Right forelimb (tissue), 1 donor: ENCODE measurements at regions not wholly inside any gene's neighbourhood (a gene's known extent, or its start where the extent isn't known, plus 50 kb on each side); places are given as distances from the start of the nearest gene placed in this dataset.

Experiments used
- DNase-seq: peaks from one replicate; pipeline ENCODE4 v3.0.0-alpha.2; 2018

- no peak for DNase-seq
These were observed 610.4 kb downstream of the ELAVL2 start for GRCh38 chr9:23215688-23216087.

- no peak for DNase-seq
These were observed 606.6 kb downstream of the ELAVL2 start for GRCh38 chr9:23219471-23219870.

DNA sequence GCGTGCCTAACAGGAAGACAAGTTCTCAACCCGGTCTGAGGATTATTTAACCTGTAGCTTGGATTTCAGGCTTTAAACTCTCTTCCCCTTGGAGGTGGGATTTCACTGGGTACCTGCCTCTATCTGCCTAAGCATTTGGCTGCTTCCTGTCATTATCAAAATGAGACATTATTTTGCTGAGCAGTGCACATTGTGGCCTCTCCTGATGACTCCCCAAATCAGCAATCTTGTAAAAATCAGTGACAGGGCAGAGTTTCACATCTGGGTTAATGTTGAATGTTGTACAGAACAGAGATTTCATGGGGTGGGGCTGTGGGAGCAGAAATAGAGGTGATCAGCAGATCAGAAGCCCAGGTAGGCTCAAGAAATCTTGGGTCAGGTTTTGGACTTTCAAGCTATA is 605.9 kb downstream of the ELAVL2 start:
- DNase-seq, result no peak

DNA sequence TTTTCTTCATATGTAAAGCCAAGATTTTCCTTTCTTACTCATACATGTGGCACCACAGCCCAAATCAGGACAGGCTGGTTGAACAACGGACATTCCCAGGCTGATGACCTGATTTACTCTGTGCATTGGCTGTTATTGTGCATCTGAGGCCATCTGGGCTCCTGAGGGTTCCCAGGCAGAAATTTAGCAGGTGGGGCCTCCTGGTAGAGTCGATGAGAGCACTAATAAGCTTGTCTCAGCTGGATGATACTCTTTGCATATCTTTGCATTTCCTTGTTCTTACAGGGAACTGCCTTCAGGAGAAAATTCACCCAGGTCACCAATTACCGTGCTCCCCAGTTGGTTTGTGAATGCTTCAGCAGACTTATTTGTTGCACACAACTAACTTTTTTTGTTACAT is 605.1 kb downstream of the ELAVL2 start:
- DNase-seq, result no peak

DNA sequence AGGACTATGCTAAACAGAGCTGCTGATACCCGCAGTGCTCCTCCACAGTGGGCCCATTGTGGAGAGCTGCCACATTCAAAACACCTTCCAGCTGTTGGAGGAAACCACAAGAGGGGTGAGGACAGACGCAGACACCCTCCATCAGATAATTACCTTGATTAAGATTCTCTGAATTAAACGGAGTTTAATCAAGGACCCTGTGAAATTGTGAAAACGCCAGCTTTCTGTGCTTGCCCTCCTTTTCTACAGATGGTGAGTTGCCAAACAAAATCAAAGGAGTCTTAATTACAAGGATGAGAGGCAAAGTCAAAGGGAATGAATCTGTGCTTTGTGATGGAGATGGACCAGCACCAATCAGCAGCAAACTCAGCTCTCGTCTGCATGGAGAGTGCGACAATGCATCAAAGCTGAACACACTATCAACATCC is 596.1 kb downstream of the ELAVL2 start:
- DNase-seq, result no peak

- DNase-seq, result no peak
These were observed 593.2 kb downstream of the ELAVL2 start for GRCh38 chr9:23232831-23233230.

DNA sequence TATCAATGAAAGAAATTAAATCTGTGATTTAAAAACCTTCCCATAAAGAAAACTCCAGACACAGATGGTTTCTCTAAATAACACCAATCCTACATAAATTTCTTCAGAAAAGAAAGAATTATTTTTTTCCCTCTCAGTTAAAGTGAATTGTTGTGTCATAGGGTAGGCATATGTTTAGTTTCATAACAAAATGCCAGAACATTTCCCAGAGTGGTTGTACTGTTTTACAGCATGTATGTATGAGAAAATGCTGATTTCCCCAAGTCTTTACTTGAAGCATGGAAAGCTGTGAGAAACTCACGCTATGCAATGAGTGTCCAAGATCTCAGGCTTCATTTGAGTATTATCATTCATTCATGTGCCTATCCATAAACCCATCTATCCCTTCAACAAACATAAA is 582.5 kb downstream of the ELAVL2 start:
- no peak for DNase-seq

DNA sequence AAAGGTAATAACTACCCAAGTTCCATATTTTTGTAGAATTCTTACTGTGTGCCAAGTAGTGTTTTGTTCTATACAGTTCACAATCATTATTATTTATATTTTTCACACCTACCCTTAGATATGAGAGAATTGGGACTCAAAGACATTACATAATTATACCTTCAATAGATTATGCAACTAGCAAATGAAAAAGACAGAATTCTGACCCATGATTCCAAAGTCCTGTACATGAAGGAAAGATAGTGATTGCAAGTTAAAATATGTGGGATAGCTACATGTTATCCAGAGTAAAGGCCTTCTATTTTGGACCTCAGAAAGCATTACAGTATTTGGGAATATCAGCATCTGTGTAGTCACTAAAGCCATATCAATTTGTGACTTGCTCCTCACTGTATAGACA is 581.0 kb downstream of the ELAVL2 start:
- DNase-seq, result no peak

DNA sequence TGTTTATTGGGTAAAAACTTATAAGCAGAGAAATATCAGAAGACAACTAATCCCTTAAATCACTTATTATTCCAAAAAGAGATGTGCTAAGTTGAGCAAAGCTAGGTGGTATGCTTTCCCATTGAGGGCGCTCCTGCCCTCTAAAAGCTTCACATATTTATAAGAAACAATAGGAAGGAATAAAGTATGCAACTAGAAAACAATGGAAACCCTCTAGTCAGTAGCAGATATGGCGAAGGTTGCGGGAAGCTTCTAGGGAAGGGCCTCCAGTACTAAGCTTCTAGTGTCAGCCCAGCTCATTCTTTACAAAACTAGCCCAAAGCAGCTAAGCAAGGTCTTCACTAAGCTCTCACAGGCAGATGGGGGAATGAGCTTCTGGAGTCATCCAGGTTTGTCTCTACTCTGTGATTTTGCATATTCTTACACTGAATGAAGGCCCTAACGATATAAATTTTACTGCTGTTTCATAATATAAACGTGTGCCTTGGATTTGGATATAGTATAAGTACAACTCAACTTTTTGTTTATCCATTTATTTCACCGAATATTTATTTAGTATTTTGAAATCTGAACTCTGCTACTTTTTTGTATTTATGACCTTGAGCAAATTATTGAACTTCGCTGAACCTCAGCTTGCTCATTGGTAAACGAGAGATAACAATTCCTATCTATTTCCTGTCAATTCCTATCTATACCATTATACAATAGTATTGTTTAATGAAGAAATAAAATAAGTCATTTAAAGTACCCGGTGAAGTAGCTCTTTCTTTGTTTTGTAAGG is 571.4 kb downstream of the ELAVL2 start:
- no peak for DNase-seq

- DNase-seq, result no peak
These were observed 570.7 kb downstream of the ELAVL2 start for GRCh38 chr9:23255346-23255745.

DNA sequence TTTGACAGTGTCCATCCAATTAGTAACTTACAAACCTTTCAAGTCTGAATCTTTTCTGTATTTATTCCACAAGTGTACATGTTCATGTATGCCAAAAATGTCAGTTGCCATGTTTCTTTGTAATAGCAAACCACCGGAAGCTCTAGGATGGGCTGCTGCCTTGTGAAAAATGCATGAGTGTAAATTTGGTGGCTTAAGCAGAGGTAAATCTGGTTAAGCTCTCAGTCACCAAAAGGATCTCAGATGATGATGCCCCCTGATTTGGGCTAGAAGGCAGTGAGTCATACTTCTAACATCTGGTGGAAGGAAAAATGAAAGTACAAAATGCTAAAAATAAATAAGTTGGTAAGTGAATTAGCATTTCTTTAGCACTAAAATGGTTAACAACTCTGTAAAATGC is 567.5 kb downstream of the ELAVL2 start:
- no peak for DNase-seq

- no peak for DNase-seq
These were observed 547.5 kb downstream of the ELAVL2 start for GRCh38 chr9:23278561-23278960.

DNA sequence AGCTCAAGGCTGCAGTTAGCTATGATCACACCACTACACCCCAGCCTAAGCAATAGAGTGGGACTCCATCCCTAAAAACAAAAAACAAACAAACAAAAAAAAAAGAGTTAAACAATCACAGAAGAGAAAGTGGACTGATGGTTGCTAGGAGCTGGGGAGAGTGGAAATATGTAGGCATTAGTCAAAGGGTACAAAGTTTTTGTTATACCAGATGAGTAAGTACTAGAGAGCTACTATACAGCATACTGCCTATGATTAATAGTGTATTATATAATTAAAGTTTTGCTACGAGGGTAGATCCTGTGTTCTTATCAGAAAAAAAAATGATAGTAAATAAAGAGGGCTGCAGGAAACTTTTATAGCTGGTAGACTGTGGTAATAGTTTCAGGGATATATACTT is 538.6 kb downstream of the ELAVL2 start:
- DNase-seq, result no peak

DNA sequence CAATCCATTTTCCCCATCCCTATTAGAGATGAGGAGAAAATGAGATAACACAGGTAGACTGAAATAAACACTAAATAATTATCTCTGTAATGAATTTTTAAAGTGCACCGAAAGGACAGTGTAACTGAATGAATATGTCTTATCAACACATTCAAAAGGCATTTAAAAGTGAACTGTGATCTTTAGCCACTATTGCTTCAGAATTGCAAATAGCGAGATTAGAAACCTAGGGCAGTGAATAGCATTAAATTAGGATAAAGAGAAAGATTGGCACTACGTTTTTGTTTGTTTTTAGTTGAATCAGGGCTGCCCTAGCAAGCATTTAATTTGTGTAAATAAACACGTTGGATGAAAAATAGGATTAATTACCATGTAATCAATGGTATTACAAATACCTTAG is 537.5 kb downstream of the ELAVL2 start:
- DNase-seq, result no peak

DNA sequence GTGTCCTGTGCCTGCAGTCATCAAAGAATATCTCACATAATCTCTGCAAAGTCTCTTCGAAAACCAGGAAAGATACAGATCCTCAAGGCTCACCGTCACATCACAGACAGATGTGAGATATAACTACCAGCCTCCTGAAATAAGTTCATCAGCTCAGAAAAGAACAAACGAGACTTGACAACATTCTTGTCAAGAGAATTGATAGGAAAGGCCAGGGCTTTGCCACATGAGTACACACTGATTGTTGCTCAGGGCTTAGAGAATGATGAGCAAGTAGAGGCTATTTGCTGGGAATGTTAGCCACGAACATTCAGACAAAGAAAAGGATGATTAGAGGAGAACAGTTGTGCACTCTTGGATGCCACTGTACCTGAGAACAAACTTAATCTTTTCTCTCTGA is 535.1 kb downstream of the ELAVL2 start:
- no peak for DNase-seq

DNA sequence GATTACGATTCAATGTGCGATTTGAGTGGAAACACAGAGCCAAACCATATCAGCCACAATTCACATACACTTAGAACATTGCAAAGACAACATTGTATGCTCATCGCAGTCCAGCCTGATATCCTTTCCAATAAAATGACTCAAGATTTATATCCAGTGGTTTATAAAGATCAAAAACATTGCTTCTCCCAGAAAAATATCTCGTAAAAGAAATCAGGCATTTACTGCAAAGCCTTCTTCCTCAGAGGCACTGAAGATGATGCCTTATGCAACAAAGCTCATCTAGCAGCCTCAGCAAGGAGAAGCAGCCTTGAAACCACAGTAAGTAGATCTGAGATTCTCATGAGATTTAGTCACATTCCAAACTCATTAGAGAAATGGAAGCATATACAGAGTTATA is 523.8 kb downstream of the ELAVL2 start:
- no peak for DNase-seq

DNA sequence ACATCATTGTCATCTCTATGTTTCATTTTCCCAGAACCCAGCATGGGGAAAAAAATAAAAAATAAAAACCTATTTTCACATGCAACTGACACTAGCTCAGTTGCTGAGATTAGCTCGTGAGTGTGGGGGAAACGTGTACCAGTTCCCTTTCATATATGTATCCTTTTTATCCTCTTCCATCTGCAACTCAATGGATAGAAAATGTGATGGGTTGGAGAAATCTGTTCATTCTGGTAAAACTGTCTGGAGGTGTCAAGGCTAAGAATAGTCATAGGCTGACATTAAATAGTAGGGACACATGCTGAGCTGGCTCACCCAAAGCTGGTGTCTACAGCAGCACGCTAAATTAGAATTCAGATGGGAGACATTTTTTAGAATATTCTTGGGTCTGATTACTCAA is 519.3 kb downstream of the ELAVL2 start:
- no peak for DNase-seq

DNA sequence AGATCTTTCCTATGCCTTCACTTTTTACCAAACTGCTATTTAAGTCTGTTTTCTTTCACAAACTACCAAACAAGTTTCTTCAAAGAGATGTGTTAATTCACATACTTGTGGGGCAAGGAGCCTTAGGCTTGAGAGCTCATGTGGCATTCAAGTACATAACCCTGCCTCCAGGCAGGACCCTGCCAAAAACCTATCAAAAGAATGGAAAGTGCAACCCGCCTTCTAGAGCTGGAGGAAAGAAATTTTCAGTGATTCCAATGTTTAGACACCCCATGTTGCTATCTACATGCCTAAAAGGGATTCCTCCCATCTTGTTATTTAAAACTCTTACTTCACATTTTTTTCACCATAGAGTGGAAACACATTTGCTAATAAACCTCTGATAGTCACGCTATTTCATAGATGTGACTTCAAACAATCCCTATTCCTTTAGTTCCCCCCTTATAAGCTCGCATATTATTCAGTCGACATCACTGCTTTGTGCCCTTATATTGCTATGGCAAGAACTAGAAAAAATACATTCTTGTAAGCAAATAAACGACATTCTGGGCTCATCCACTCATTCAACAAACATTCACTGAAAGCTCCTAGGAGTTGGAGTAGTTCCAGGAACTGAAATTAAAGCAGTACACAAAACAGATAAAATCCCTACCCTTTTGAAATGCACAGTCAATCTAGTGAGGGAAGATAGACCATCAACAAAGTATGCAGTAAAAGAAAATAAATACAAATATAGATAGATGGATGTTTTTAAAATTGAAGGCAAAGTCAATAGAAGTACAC is 518.1 kb downstream of the ELAVL2 start:
- DNase-seq, result no peak

GRCh38 chr9:23309800-23310199 is 516.2 kb downstream of the ELAVL2 start:
- DNase-seq, result no peak

DNA sequence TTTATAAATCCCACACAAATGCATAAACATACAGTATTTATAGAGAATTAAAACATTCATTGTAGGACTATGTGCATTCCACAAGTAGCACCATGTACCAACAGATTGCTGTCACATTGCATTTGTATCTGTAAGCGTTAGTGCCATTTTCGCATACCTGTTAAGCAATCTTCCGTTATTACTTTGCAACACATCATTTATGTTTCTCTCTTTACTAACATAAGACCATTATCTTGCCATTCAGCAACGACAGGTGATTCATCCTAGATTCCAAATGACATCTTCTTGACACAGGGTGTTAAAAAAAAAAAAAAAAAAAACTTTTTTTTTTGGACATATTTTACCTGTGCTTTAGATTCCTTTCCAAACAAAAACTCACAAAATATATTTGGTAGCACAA is 511.8 kb downstream of the ELAVL2 start:
- DNase-seq, result no peak

DNA sequence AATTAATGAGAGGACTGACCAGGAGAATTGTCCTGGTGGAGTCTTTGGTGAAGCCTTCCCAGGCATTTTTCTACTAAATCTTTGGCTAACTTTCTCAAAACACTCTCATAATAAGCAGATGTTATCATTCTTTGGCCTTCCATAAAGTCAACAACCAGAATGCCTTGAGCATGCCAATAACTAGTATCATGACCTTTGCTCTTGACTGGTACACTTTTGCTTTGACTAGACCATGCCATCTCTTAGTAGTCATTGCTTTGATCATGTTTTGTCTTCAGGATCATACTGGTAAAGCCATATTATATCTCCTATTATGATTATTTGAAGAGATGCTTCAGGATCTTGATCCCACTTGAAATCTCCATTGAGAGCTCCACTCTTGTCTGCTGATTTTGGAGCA is 506.9 kb downstream of the ELAVL2 start:
- DNase-seq, result no peak

DNA sequence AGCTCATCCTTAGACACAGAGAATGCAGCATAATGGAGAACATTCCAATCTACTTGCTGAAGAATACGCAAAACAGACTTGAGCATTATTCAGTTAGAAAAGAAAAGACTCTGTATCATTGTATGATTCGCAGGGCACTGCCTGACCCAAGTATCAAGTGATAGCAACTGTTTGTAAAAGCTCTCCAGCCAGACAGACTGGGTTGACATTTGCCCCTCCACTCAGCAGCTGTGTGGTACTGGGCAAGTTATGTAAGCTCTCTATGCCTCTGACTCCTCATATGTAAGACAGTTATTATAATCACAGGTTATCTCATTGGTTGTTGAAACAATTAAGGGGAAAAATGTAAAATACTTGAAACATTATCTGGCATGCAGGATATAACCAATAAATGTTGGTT is 505.0 kb downstream of the ELAVL2 start:
- no peak for DNase-seq

- no peak for DNase-seq
These were observed 503.6 kb downstream of the ELAVL2 start for GRCh38 chr9:23322392-23322791.

GRCh38 chr9:23324511-23324910 is 501.5 kb downstream of the ELAVL2 start:
- no peak for DNase-seq

- DNase-seq, result no peak
These were observed 499.4 kb downstream of the ELAVL2 start for GRCh38 chr9:23326597-23326996.
